SK-N-SH (cell line): ENCODE measurements at regions not wholly inside any gene's neighbourhood (a gene's known extent, or its start where the extent isn't known, plus 50 kb on each side); places are given as distances from the start of the nearest gene placed in this dataset.
A peak's percentile ranks its signal among the peaks of the same experiment; 100 is the strongest.

Experiments used
- CTCF ChIA-PET: fragments of 300-600, 350-600 bp; formaldehyde crosslinking; extraction: SDS; loops from one replicate; lab custom pipeline; 2021; lab: Yijun Ruan, JAX
- POLR2A ChIA-PET: fragments of 350-600 bp; sonication (Branson Sonifier 250); formaldehyde crosslinking; extraction: SDS; loops from one replicate; lab custom pipeline; 2020; ENCODE audit warnings: antibody characterized with exemption, inconsistent platforms; lab: Yijun Ruan, JAX
- DNase-seq: peaks from one replicate; pipeline ENCODE4 v3.0.0; 2012
- H2AFZ ChIP-seq: fragments of 200-600 bp; sonication (generic); 2 replicates; pipeline ENCODE4 v1.8.1; 2016; ENCODE audit warnings: antibody characterized with exemption, mild to moderate bottlenecking, low read depth
- H3F3A ChIP-seq: fragments of 200-600 bp; sonication (generic); replicated peaks from 2 replicates; pipeline ENCODE3; 2016; ENCODE audit warnings: antibody characterized with exemption, mild to moderate bottlenecking; ENCODE audit not compliant: insufficient read depth
- H3K27ac ChIP-seq, 2 experiments: fragments of 200-500 bp in 1 of 2; fragments of 200-600 bp in 1 of 2; sonication (Bioruptor generic) in 1 of 2; sonication (generic), shearing (Covaris generic) in 1 of 2; 2 replicates each; pipeline versions ENCODE4 v1.5.1 to v1.6.1; 2014 to 2016; ENCODE audit warnings: low read depth in 2 of 2, inconsistent platforms in 1 of 2, low read length in 1 of 2, mild to moderate bottlenecking in 1 of 2, mixed read lengths in 1 of 2
- H3K27me3 ChIP-seq: fragments of 200-600 bp; sonication (generic), shearing (Covaris generic); 2 replicates; pipeline ENCODE4 v1.6.1; 2016; ENCODE audit warnings: mixed run types; ENCODE audit not compliant: insufficient read depth
- H3K36me3 ChIP-seq, 2 experiments: fragments of 200-500 bp in 1 of 2; fragments of 200-600 bp in 1 of 2; sonication (Bioruptor generic) in 1 of 2; sonication (generic) in 1 of 2; replicated peaks in 1 of 2; 2 replicates each; pipeline versions ENCODE3 to v1.5.1; 2014 to 2016; ENCODE audit warnings: low read length in 1 of 2, mild to moderate bottlenecking in 1 of 2; ENCODE audit not compliant: insufficient read depth in 2 of 2, control insufficient read depth in 1 of 2
- H3K4me1 ChIP-seq, 2 experiments: fragments of 200-500 bp in 1 of 2; fragments of 200-600 bp in 1 of 2; sonication (Bioruptor generic) in 1 of 2; sonication (generic), shearing (Covaris generic) in 1 of 2; 2 replicates each; pipeline versions ENCODE4 v1.5.1 to v1.6.1; 2014 to 2016; ENCODE audit warnings: low read depth in 1 of 2, low read length in 1 of 2, mixed run types in 1 of 2; ENCODE audit not compliant: insufficient read depth in 2 of 2, control insufficient read depth in 1 of 2
- H3K4me2 ChIP-seq: fragments of 200-600 bp; sonication (generic), shearing (Covaris generic); 2 replicates; pipeline ENCODE4 v1.6.1; 2017; ENCODE audit warnings: mixed run types
- H3K4me3 ChIP-seq, 2 experiments: fragments of 200-500 bp in 1 of 2; fragments of 200-600 bp in 1 of 2; sonication (Bioruptor generic) in 1 of 2; sonication (generic), shearing (Covaris generic) in 1 of 2; 2 replicates each; pipeline versions ENCODE4 v1.5.1 to v1.8.1; 2014 to 2016; ENCODE audit warnings: low read depth in 2 of 2, inconsistent platforms in 1 of 2, low read length in 1 of 2, mild to moderate bottlenecking in 1 of 2, mixed read lengths in 1 of 2, moderate library complexity in 1 of 2
- H3K79me2 ChIP-seq: fragments of 200-600 bp; sonication (generic); 2 replicates; pipeline ENCODE4 v1.8.1; 2017; ENCODE audit warnings: mild to moderate bottlenecking; ENCODE audit not compliant: insufficient read depth
- H3K9ac ChIP-seq: fragments of 200-600 bp; sonication (generic); 2 replicates; pipeline ENCODE4 v1.6.1; 2017; ENCODE audit warnings: mixed run types
- H3K9me2 ChIP-seq: fragments of 200-600 bp; sonication (generic); 2 replicates; pipeline ENCODE4 v1.6.1; 2017; ENCODE audit warnings: mixed run types
- H3K9me3 ChIP-seq: fragments of 200-600 bp; sonication (generic); 2 replicates; pipeline ENCODE4 v1.6.1; 2017; ENCODE audit warnings: mixed run types, mild to moderate bottlenecking, moderate library complexity
- H4K20me1 ChIP-seq: fragments of 200-600 bp; sonication (generic); 2 replicates; pipeline ENCODE4 v1.6.1; 2017; ENCODE audit warnings: mild to moderate bottlenecking, mixed run types; ENCODE audit not compliant: insufficient read depth
- CHD2 ChIP-seq: fragments of 150-350 bp; IDR thresholded peaks from 2 replicates; pipeline ENCODE4 v1.6.1; 2018; ENCODE audit warnings: low read length; ENCODE audit not compliant: partially characterized antibody
- ELF1 ChIP-seq: IDR thresholded peaks from 2 replicates; pipeline ENCODE4 v1.4.0; 2012
- GABPA ChIP-seq: IDR thresholded peaks from 2 replicates; pipeline ENCODE4 v1.4.0; 2012; ENCODE audit warnings: low read depth, mild to moderate bottlenecking
- MXI1 ChIP-seq: IDR thresholded peaks from 2 replicates; pipeline ENCODE4 v1.6.1; 2012; ENCODE audit warnings: mild to moderate bottlenecking, low read depth, low read length, improper control_type of control experiment
- POLR2AphosphoS5 ChIP-seq: IDR thresholded peaks from 2 replicates; pipeline ENCODE4 v1.6.1; 2012; ENCODE audit warnings: low read depth, low read length
- RAD21 ChIP-seq: IDR thresholded peaks from 2 replicates; pipeline ENCODE4 v1.6.1; 2012; ENCODE audit warnings: mild to moderate bottlenecking, low read length
- RCOR1 ChIP-seq: fragments of 150-350 bp; IDR thresholded peaks from 2 replicates; pipeline ENCODE4 v1.6.1; 2017; ENCODE audit warnings: antibody characterized with exemption, low read length
- RFX5 ChIP-seq: IDR thresholded peaks from 2 replicates; pipeline ENCODE4 v1.6.1; 2012; ENCODE audit warnings: mild to moderate bottlenecking, improper control_type of control experiment, low read length
- RXRA ChIP-seq: IDR thresholded peaks from 2 replicates; pipeline ENCODE4 v1.4.0; 2012; ENCODE audit warnings: low read depth, mild to moderate bottlenecking, borderline replicate concordance
- SIN3A ChIP-seq: IDR thresholded peaks from 2 replicates; pipeline ENCODE4 v1.6.1; 2012; ENCODE audit warnings: low read depth, mild to moderate bottlenecking, low read length, moderate library complexity, borderline replicate concordance
- TAF1 ChIP-seq: IDR thresholded peaks from 2 replicates; pipeline ENCODE4 v1.6.1; 2012; ENCODE audit warnings: low read depth, mild to moderate bottlenecking, low read length, moderate library complexity, borderline replicate concordance
- TEAD4 ChIP-seq: IDR thresholded peaks from 2 replicates; pipeline ENCODE4 v1.4.0; 2012; ENCODE audit warnings: mild to moderate bottlenecking, borderline replicate concordance; ENCODE audit not compliant: insufficient read depth
- WGBS: methylation state at CpG from one replicate; pipeline ENCODE4 v1.1.6; 2017; ENCODE audit warnings: low lambda C conversion rate; 5-methylcytosine and 5-hydroxymethylcytosine counted together
- TF ChIP-seq, protein P1 (sequence below): IDR thresholded peaks from 2 replicates; pipeline ENCODE4 v1.4.0; 2012; ENCODE audit warnings: low read depth
- TF ChIP-seq, protein P2 (sequence below): IDR thresholded peaks from 2 replicates; pipeline ENCODE4 v1.6.1; 2012; ENCODE audit warnings: mild to moderate bottlenecking, low read depth, low read length, moderate library complexity
- TF ChIP-seq, protein P3 (sequence below): IDR thresholded peaks from 2 replicates; pipeline ENCODE4; 2012
- TF ChIP-seq, protein P4 (sequence below): fragments of 150-350 bp; IDR thresholded peaks from 2 replicates; pipeline ENCODE4 v1.6.1; 2016; ENCODE audit warnings: mild to moderate bottlenecking, low read depth, low read length
- TF ChIP-seq, protein P5 (sequence below): fragments of 200-600 bp; sonication (generic); IDR thresholded peaks from 2 replicates; pipeline ENCODE4 v1.6.1; 2017; ENCODE audit warnings: antibody characterized with exemption, mild to moderate bottlenecking, moderate library complexity
- TF ChIP-seq, protein P6 (sequence below): IDR thresholded peaks from 2 replicates; pipeline ENCODE4 v1.4.0; 2012; ENCODE audit warnings: low read depth, borderline replicate concordance

DNA sequence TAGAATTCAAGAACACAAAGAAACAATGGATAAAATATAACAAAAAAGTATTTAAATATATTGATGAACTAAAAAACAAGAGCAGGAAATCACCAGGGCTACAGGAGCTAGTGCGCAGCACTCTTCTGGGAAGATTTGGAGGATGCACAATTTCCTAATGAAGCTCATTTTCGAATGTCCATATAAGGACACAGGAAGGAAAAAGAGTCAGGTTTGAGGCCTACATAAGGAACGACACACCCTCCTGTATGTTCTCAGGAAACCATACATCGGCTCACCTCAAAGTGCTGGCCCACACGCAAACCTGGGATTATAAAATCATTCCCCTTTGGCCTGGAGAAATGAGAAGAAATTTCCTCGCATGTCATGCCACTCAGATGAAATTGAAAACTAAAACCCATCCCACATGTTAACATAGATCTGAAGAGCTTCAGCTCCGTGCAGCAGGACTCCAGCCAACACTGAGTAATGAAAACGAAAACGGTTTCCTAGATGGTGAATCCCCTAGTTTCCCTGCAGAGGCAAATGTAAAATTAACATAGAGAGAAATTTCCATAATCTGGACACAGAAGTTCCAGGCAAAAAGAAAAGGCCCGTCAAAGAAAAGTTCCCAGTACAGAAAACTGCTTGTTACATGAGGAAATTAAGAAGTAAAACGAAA is 825.8 kb downstream of the SOCS6 start:
- Histone ChIP-seq H2AFZ (no peak overlapping the region; the same call in 1 of the 2 replicates), H3K4me2 (no peak overlapping the region), H3K9me3 (no peaks in the 10 kb centered on the region), H4K20me1 (no peaks in the 10 kb centered on the region), H3K4me3 (no peak overlapping the region), H3K36me3 (no peaks in the 10 kb centered on the region)
- ChIA-PET CTCF (interaction anchor here (0.8 to 1.0 kb wide), 3 partner anchors 11 to 24 kb away, joined by 3 to 4 read pairs (median 3); no protein-coding TSS in a partner anchor), POLR2A (no interaction called here)
- no peak for TF ChIP-seq RCOR1
- TF ChIP-seq POLR2AphosphoS5, result no peak
- TF ChIP-seq CHD2, result no peak
- TF ChIP-seq TAF1, result no peak
- TF ChIP-seq RXRA, result no peak
- no peak for TF ChIP-seq TEAD4
- no peak for TF ChIP-seq RFX5
- TF ChIP-seq, protein P1, sequence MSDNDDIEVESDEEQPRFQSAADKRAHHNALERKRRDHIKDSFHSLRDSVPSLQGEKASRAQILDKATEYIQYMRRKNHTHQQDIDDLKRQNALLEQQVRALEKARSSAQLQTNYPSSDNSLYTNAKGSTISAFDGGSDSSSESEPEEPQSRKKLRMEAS, result no peak
- no peak for TF ChIP-seq MXI1
- no peak for TF ChIP-seq ELF1
- TF ChIP-seq RAD21, result no peak
- TF ChIP-seq, protein P2, sequence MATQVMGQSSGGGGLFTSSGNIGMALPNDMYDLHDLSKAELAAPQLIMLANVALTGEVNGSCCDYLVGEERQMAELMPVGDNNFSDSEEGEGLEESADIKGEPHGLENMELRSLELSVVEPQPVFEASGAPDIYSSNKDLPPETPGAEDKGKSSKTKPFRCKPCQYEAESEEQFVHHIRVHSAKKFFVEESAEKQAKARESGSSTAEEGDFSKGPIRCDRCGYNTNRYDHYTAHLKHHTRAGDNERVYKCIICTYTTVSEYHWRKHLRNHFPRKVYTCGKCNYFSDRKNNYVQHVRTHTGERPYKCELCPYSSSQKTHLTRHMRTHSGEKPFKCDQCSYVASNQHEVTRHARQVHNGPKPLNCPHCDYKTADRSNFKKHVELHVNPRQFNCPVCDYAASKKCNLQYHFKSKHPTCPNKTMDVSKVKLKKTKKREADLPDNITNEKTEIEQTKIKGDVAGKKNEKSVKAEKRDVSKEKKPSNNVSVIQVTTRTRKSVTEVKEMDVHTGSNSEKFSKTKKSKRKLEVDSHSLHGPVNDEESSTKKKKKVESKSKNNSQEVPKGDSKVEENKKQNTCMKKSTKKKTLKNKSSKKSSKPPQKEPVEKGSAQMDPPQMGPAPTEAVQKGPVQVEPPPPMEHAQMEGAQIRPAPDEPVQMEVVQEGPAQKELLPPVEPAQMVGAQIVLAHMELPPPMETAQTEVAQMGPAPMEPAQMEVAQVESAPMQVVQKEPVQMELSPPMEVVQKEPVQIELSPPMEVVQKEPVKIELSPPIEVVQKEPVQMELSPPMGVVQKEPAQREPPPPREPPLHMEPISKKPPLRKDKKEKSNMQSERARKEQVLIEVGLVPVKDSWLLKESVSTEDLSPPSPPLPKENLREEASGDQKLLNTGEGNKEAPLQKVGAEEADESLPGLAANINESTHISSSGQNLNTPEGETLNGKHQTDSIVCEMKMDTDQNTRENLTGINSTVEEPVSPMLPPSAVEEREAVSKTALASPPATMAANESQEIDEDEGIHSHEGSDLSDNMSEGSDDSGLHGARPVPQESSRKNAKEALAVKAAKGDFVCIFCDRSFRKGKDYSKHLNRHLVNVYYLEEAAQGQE, result no peak
- no peak for TF ChIP-seq SIN3A
- TF ChIP-seq, all 33 proteins: peak for 0
- Histone ChIP-seq H3K79me2 (no peaks in the 10 kb centered on the region), H3K9ac (no peak overlapping the region), H3F3A (no peaks in the 10 kb centered on the region), H3K27ac (no peak overlapping the region), H3K9me2 (no peaks in the 10 kb centered on the region), H3K27me3 (no peaks in the 10 kb centered on the region), H3K4me1 (no peaks in the 10 kb centered on the region)
- DNase-seq, result no peak
- WGBS, result 90% methylated on average over 11 of the region's 11 CpGs

DNA sequence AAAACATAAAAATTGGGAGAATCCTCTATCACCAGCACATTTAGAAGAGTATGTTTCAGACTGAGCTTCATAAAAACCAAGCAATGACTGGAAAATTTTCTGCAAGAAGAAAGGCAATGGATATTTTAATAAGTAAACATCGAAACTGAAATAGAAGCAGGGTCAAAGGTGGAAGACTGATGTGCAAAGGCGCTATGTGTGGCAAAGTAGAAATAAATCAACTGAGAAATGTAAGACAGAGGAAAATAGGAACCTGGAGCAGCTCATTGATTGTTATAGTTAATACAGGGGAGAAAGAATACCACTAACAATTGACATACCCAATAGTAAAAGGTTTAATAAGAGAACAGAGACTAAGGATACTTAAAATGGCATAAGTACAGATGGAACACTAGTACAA is 818.4 kb downstream of the SOCS6 start:
- ChIA-PET POLR2A (no interaction called here), CTCF (no interaction called here)
- Histone ChIP-seq H3K9ac (no peak overlapping the region), H4K20me1 (no peaks in the 10 kb centered on the region), H3K79me2 (no peaks in the 10 kb centered on the region), H3K4me2 (0 out of 2 replicates have a peak overlapping the region, but pooled peaks have one; percentile 20), H3K4me1 (peaks cover 0 to 28% of the 10 kb centered on the region in 2 experiments; a peak in 1 of 4 replicates), H3K27ac (no peak overlapping the region), H3K9me3 (no peaks in the 10 kb centered on the region), H3K4me3 (no peak overlapping the region), H3K27me3 (no peaks in the 10 kb centered on the region), H3K36me3 (no peaks in the 10 kb centered on the region), H3F3A (peaks cover 7% of the 10 kb centered on the region), H3K9me2 (no peaks in the 10 kb centered on the region), H2AFZ (peak overlapping the region; percentile 43; the same call in 1 of the 2 replicates)
- DNase-seq, result no peak
- WGBS, result 86% methylated on average over 2 of the region's 2 CpGs
- no peak for TF ChIP-seq GABPA
- TF ChIP-seq, protein P3, sequence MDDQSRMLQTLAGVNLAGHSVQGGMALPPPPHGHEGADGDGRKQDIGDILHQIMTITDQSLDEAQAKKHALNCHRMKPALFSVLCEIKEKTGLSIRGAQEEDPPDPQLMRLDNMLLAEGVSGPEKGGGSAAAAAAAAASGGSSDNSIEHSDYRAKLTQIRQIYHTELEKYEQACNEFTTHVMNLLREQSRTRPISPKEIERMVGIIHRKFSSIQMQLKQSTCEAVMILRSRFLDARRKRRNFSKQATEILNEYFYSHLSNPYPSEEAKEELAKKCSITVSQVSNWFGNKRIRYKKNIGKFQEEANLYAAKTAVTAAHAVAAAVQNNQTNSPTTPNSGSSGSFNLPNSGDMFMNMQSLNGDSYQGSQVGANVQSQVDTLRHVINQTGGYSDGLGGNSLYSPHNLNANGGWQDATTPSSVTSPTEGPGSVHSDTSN, result no peak
- TF ChIP-seq, protein P1, result no peak
- TF ChIP-seq MXI1, result no peak
- TF ChIP-seq, protein P4, sequence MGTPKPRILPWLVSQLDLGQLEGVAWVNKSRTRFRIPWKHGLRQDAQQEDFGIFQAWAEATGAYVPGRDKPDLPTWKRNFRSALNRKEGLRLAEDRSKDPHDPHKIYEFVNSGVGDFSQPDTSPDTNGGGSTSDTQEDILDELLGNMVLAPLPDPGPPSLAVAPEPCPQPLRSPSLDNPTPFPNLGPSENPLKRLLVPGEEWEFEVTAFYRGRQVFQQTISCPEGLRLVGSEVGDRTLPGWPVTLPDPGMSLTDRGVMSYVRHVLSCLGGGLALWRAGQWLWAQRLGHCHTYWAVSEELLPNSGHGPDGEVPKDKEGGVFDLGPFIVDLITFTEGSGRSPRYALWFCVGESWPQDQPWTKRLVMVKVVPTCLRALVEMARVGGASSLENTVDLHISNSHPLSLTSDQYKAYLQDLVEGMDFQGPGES, result no peak
- TF ChIP-seq, protein P5, sequence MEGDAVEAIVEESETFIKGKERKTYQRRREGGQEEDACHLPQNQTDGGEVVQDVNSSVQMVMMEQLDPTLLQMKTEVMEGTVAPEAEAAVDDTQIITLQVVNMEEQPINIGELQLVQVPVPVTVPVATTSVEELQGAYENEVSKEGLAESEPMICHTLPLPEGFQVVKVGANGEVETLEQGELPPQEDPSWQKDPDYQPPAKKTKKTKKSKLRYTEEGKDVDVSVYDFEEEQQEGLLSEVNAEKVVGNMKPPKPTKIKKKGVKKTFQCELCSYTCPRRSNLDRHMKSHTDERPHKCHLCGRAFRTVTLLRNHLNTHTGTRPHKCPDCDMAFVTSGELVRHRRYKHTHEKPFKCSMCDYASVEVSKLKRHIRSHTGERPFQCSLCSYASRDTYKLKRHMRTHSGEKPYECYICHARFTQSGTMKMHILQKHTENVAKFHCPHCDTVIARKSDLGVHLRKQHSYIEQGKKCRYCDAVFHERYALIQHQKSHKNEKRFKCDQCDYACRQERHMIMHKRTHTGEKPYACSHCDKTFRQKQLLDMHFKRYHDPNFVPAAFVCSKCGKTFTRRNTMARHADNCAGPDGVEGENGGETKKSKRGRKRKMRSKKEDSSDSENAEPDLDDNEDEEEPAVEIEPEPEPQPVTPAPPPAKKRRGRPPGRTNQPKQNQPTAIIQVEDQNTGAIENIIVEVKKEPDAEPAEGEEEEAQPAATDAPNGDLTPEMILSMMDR, result no peak
- TF ChIP-seq RXRA, result no peak
- TF ChIP-seq, protein P6, sequence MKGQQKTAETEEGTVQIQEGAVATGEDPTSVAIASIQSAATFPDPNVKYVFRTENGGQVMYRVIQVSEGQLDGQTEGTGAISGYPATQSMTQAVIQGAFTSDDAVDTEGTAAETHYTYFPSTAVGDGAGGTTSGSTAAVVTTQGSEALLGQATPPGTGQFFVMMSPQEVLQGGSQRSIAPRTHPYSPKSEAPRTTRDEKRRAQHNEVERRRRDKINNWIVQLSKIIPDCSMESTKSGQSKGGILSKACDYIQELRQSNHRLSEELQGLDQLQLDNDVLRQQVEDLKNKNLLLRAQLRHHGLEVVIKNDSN, result no peak
